MM.1S (cell line): ENCODE measurements at regions not wholly inside any gene's neighbourhood (a gene's known extent, or its start where the extent isn't known, plus 50 kb on each side); places are given as distances from the start of the nearest gene placed in this dataset.

ENCODE experiments used
- CTCF ChIP-seq: fragments of 300-600 bp; sonication (generic); IDR thresholded peaks from 2 replicates; pipeline ENCODE4 v1.5.1; 2016; ENCODE audit warnings: antibody characterized with exemption, low read length, mixed read lengths
- EZH2 ChIP-seq: fragments of 300-600 bp; sonication (generic); optimal IDR thresholded peaks from 2 replicates; pipeline ENCODE3; 2017; ENCODE audit warnings: low read depth, mild to moderate bottlenecking, antibody characterized with exemption, low read length, mixed read lengths

GRCh38 chr3:95289295-95289694, 1226.4 kb downstream of the NSUN3 start:
- TF ChIP-seq CTCF (no peak), EZH2 (no peak)
